ENCODE measurements at regions not wholly inside any gene's neighbourhood (a gene's known extent, or its start where the extent isn't known, plus 50 kb on each side); places are given as distances from the start of the nearest gene placed in this dataset.

DNA sequence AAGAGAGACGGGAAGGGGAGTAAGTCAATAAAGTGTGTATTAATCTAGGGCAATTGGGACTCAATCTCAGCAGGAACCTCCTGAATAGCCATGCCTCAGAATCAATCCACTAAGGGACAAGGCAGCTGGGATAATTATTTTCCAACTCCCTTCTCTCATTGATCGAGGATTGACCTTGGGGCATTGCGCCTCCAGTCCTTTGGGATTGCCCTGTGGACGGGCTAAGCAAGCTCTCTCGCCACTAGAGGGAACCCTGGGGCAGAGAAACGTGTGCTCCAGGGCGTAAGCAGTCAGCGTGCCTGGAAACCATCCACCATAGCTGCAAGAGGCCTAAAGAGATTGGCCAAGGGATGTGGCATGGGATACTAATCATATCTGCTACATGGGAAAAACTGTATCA, 53.9 kb upstream of the ERCC4 start (continued):
- TF ChIP-seq ESRRA (IDR thresholded peaks at IDR 0.05; ENCODE audit: borderline replicate concordance, low read depth) (peak; percentile 35; the same call in 1 of the 2 replicates), POLR2AphosphoS2 (IDR thresholded peaks at IDR 0.05; ENCODE audit: low read length) (no peak), BHLHE40 (IDR thresholded peaks at IDR 0.05; ENCODE audit: low read length) (peak; percentile 36; the same call in 1 of the 2 replicates), SMC3 (conservative IDR thresholded peaks at IDR 0.05; ENCODE audit: insufficient read depth, low read depth, low read length) (peak; percentile 53), PRDM10 (IDR thresholded peaks at IDR 0.05; ENCODE audit: partially characterized antibody) (peak; percentile 14), PHF20 (IDR thresholded peaks at IDR 0.05; ENCODE audit: partially characterized antibody) (no peak), CBX3 (IDR thresholded peaks at IDR 0.05; ENCODE audit: borderline replicate concordance in 1 of 2, low read length in 2 of 2) (no peak), PPARD (CRISPR knock-in tag; IDR thresholded peaks at IDR 0.05) (no peak), CREM (IDR thresholded peaks at IDR 0.05; ENCODE audit: low read depth) (peak; percentile 43; the same call in 1 of the 2 replicates)
